ENCODE measurements at regions not wholly inside any gene's neighbourhood (a gene's known extent, or its start where the extent isn't known, plus 50 kb on each side); places are given as distances from the start of the nearest gene placed in this dataset.

GRCh38 chr5:74446725-74447241 is 193.7 kb downstream of the ENC1 start:
- no peaks in the 10 kb centered on the region for H4K20me1 ChIP-seq (ENCODE audit: control insufficient read depth, insufficient read depth)
- CTCF ChIA-PET, result interaction anchor here (1.4 kb wide), 1 partner anchor 66 kb away, joined by 3 read pairs; no protein-coding TSS in a partner anchor
- no peak overlapping the region for H3K27ac ChIP-seq (ENCODE audit: control insufficient read depth, insufficient read depth)
- POLR2A ChIA-PET, result interaction anchor here (1.0 kb wide), 1 partner anchor 14 kb away, joined by 3 read pairs; no protein-coding TSS in a partner anchor
- H3K36me3 ChIP-seq (ENCODE audit: control insufficient read depth in 2 of 2, insufficient read depth in 2 of 2, low read length in 1 of 2), result no peaks in the 10 kb centered on the region
- no TSS peak for BruUV-seq (replicated peaks)
- ATAC-seq (no peak), DNase-seq (ENCODE audit: low read depth, low spot score) (no peak), FAIRE-seq (no peak)
- H3K4me1 ChIP-seq (ENCODE audit: control insufficient read depth, insufficient read depth, low read length), result no peaks in the 10 kb centered on the region
- WGBS (ENCODE audit: insufficient coverage, insufficient replicate concordance, low lambda C conversion rate, missing lambda C conversion rate), result 78% methylated on average over 12 of the region's 12 CpGs
- no peaks in the 10 kb centered on the region for H3K27me3 ChIP-seq (replicated peaks in 1 of 2; ENCODE audit: control insufficient read depth in 2 of 2, insufficient read depth in 2 of 2, low read length in 1 of 2)
- H3K79me2 ChIP-seq (ENCODE audit: control insufficient read depth, insufficient read depth, low read length), result no peaks in the 10 kb centered on the region
- RAD21 ChIA-PET (ENCODE audit: unreplicated experiment), result no interaction called here
- TF ChIP-seq ZBED1 (IDR thresholded peaks at IDR 0.05; ENCODE audit: borderline replicate concordance), result no peak
- no peak for TF ChIP-seq PML (IDR thresholded peaks at IDR 0.05; ENCODE audit: low read length)
- TF ChIP-seq BACH1 (IDR thresholded peaks at IDR 0.05; ENCODE audit: borderline replicate concordance), result no peak
- TF ChIP-seq FOXK2 (IDR thresholded peaks at IDR 0.05), result no peak
- no peak for TF ChIP-seq KLF5 (IDR thresholded peaks at IDR 0.05; ENCODE audit: partially characterized antibody)
- TF ChIP-seq ZBTB40 (IDR thresholded peaks at IDR 0.05; ENCODE audit: borderline replicate concordance), result no peak
- no peak for TF ChIP-seq ZNF274 (IDR thresholded peaks at IDR 0.05; ENCODE audit: insufficient read depth, insufficient read length)
- no peak for TF ChIP-seq E2F8 (IDR thresholded peaks at IDR 0.05; ENCODE audit: low read depth, partially characterized antibody)
- TF ChIP-seq MEF2B (IDR thresholded peaks at IDR 0.05; ENCODE audit: partially characterized antibody, poor library complexity, severe bottlenecking), result no peak
- TF ChIP-seq RFX5 (IDR thresholded peaks at IDR 0.05; ENCODE audit: low read depth, low read length), result no peak
- TF ChIP-seq MXI1 (IDR thresholded peaks at IDR 0.05; ENCODE audit: low read depth, low read length), result no peak
- no peak for TF ChIP-seq ZNF592 (IDR thresholded peaks at IDR 0.05)
- TF ChIP-seq MEF2A (IDR thresholded peaks at IDR 0.05; ENCODE audit: insufficient read depth, low read depth, low read length), result no peak
- no peak for TF ChIP-seq SUPT20H (IDR thresholded peaks at IDR 0.05; ENCODE audit: borderline replicate concordance, control insufficient read depth, low read depth, low read length)
- in situ Hi-C loops (cut with MboI) (no loop called here), intact Hi-C loops (cut with micrococcal nuclease; ENCODE audit: unreplicated experiment) (no loop called here)
- no peak overlapping the region for H2AFZ ChIP-seq (ENCODE audit: control insufficient read depth, low read depth, low read length)
- no peak overlapping the region for H3K4me3 ChIP-seq
- no peak overlapping the region for H3K4me2 ChIP-seq (ENCODE audit: control insufficient read depth, insufficient read depth)
- no peaks in the 10 kb centered on the region for H3K9me3 ChIP-seq (replicated peaks; ENCODE audit: control insufficient read depth, insufficient read depth, low read length)
- SMC1A ChIA-PET (ENCODE audit: uncharacterized antibody, unreplicated experiment), result interaction anchor here (1.0 to 1.1 kb wide), 2 partner anchors 8 to 395 kb away, joined by 3 read pairs; no protein-coding TSS in a partner anchor
- no peak overlapping the region for H3K9ac ChIP-seq (ENCODE audit: control insufficient read depth, insufficient read depth, low read length)
